Activated CD8-positive, alpha-beta memory T cell treated with anti-CD3 and anti-CD28 coated beads, Interleukin-2, amount 10 ng/mL, durations not matched to agents 7 days and 5 days (primary cell): ENCODE measurements at regions not wholly inside any gene's neighbourhood (a gene's known extent, or its start where the extent isn't known, plus 50 kb on each side); places are given as distances from the start of the nearest gene placed in this dataset.
"Not testable (repeated sequence)": the region's sequence is repeated elsewhere in the genome, so short reads cannot be mapped to it uniquely, and the experiment has no call there.

Experiments used
- ATAC-seq: fragments of 150-1000 bp; cut with Tn5 transposase; one replicate; pipeline ENCODE4 v1.10.0; 2021; ENCODE audit warnings: moderate library complexity
- CTCF ChIA-PET: fragments of 350-600 bp; sonication (Branson Sonifier 250); formaldehyde crosslinking; loops from one replicate; lab custom pipeline; 2021; ENCODE audit warnings: antibody characterized with exemption; lab: Charles Lee
- DNase-seq: peaks from one replicate; pipeline ENCODE4 v3.0.0-alpha.2; 2020
- H3K27ac Mint-ChIP-seq: one replicate; pipeline ENCODE4 v1.8.0; 2021; ENCODE audit warnings: mild to moderate bottlenecking, mixed read lengths
- H3K27me3 Mint-ChIP-seq: one replicate; pipeline ENCODE4 v1.8.0; 2021; ENCODE audit warnings: mixed read lengths
- H3K36me3 Mint-ChIP-seq: one replicate; pipeline ENCODE4 v1.8.0; 2021; ENCODE audit warnings: mild to moderate bottlenecking, mixed read lengths
- H3K4me1 Mint-ChIP-seq: one replicate; pipeline ENCODE4 v1.8.0; 2021; ENCODE audit warnings: mixed read lengths
- H3K4me3 Mint-ChIP-seq: one replicate; pipeline ENCODE4 v1.8.0; 2021; ENCODE audit warnings: mild to moderate bottlenecking, moderate library complexity, mixed read lengths
- H3K9me3 Mint-ChIP-seq: one replicate; pipeline ENCODE4 v1.8.0; 2022; ENCODE audit warnings: low read depth, mixed read lengths

DNA sequence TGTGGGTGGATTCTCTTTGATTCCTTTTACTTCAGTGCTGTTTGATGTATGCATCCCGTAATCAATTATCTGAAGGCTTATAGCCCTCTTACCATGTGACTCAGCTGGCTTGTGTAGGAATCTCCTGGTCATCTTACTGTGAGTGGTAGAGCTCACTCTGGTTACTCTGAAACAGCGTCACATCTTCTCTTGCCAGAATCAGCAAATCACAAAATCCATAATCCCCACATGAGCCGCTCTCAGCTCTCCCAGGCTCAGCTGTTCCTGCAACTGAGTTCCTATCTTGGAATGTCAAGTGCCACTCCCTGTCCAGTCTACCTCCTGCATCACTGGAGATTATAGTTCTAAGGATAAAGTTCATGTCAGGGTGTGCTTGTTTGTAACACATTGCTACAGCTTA, 278.0 kb downstream of the FBXO8 start:
- H3K36me3 Mint-ChIP-seq, result no peaks in the 10 kb centered on the region
- ATAC-seq, result no peak
- H3K27me3 Mint-ChIP-seq, result no peaks in the 10 kb centered on the region

GRCh38 chr4:173998471-173999144, 284.9 kb downstream of the FBXO8 start:
- Mint-ChIP-seq H3K4me3 (no peak overlapping the region), H3K36me3 (no peaks in the 10 kb centered on the region), H3K4me1 (no peaks in the 10 kb centered on the region), H3K27me3 (no peaks in the 10 kb centered on the region), H3K27ac (no peak overlapping the region), H3K9me3 (no peaks in the 10 kb centered on the region)
- CTCF ChIA-PET, result no interaction called here
- ATAC-seq, result no peak
- no peak for DNase-seq

More for the DNA sequence above, 278.0 kb downstream of the FBXO8 start:
- Mint-ChIP-seq H3K27ac (no peak overlapping the region), H3K4me3 (no peak overlapping the region), H3K9me3 (no peaks in the 10 kb centered on the region), H3K4me1 (no peaks in the 10 kb centered on the region)
- CTCF ChIA-PET, result no interaction called here
- DNase-seq, result no peak

GRCh38 chr4:173995779-173996178, 287.7 kb downstream of the FBXO8 start:
- CTCF ChIA-PET, result interaction anchor here (0.6 kb wide), 1 partner anchor 1427 kb away, joined by 3 read pairs; no protein-coding TSS in a partner anchor
- not testable (repeated sequence) for H3K4me3 Mint-ChIP-seq, H3K36me3 Mint-ChIP-seq, H3K9me3 Mint-ChIP-seq, ATAC-seq, H3K4me1 Mint-ChIP-seq, H3K27ac Mint-ChIP-seq, H3K27me3 Mint-ChIP-seq, DNase-seq

DNA sequence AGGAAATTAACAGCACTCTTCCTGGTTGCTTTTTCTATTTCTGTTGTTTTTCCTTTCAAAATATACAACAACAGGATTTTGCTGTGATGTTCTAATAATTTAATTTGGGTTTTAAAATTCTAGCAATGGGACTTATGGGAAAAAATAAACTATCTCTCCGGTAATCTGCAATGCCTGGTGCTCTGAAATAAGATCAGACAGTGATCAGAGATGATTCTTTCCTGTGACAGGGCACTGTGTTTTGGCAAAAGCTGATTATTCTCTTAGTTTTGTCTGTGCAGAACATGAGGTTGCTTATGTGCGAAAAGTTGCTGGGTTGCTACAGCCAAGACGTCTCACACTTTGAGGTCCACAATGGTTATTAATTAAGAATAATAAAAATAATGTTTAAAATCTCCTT, 291.7 kb downstream of the FBXO8 start:
- no peaks in the 10 kb centered on the region for H3K4me1 Mint-ChIP-seq
- H3K27ac Mint-ChIP-seq, result no peak overlapping the region
- DNase-seq, result no peak
- no peak overlapping the region for H3K4me3 Mint-ChIP-seq
- H3K36me3 Mint-ChIP-seq, result no peaks in the 10 kb centered on the region
- CTCF ChIA-PET, result no interaction called here
- H3K9me3 Mint-ChIP-seq, result no peaks in the 10 kb centered on the region
- H3K27me3 Mint-ChIP-seq, result no peaks in the 10 kb centered on the region
- ATAC-seq, result no peak

DNA sequence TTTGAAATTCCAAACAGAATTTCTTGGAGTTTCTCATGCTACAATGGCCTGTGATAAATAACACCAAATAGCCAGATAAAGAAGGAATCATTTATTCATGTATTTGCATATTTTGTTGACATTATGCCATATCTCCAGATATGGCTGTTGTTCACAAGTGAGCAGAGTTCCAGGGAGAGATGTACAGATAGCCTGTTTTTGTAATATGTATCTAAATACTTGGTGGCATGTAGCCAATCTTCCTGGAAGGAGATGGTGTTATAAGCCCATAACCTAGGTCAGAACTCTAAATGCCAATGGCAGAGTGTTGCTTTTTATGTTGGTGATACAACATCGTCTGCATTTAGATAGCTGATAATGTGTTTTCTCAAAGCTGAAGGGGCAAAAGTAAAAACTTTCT, 292.2 kb downstream of the FBXO8 start:
- ATAC-seq (no peak), DNase-seq (no peak)
- CTCF ChIA-PET, result no interaction called here
- Mint-ChIP-seq H3K27ac (no peak overlapping the region), H3K27me3 (no peaks in the 10 kb centered on the region), H3K4me1 (no peaks in the 10 kb centered on the region), H3K36me3 (no peaks in the 10 kb centered on the region), H3K9me3 (no peaks in the 10 kb centered on the region), H3K4me3 (no peak overlapping the region)

GRCh38 chr4:173990869-173991210, 292.6 kb downstream of the FBXO8 start:
- CTCF ChIA-PET, result no interaction called here
- Mint-ChIP-seq H3K9me3 (no peaks in the 10 kb centered on the region), H3K27ac (no peak overlapping the region), H3K4me1 (no peaks in the 10 kb centered on the region), H3K27me3 (no peaks in the 10 kb centered on the region), H3K4me3 (no peak overlapping the region), H3K36me3 (no peaks in the 10 kb centered on the region)
- ATAC-seq, result no peak
- no peak for DNase-seq

DNA sequence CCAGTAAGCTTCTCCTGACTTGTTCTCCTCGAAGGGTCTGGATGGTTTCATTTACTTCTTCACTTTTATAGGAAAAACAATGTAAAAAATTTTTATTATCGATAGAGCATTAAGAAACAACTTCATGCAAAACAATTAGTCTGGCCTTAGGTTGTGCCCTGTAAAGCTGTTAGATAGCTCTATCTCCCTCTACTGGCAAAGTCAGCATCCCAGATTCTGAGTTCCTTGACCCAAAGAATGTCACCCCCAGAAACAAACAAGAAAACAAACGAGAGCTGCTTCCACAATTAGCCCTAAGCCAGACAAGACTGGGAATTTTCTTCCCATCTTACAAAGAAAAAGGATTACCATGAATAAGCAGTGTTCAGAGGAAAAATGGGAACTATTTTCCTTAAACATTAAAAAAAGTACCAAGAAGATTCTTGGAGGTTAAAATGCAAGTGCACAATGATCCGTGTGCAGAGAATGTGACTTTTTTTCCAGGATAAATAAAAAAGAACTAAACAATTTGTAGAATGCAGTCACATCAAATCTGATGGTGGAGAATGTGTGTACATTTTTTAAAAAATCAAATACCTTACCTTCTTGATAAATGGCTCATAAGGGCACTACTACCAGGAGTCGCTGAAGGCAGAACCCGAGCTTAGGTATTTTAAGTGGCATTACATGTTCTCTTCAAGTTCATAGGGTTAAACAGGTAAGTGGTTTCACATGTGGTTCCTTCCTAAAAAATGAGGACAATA, 293.2 kb downstream of the FBXO8 start:
- no peak overlapping the region for H3K27ac Mint-ChIP-seq
- no peak for DNase-seq
- no peaks in the 10 kb centered on the region for H3K27me3 Mint-ChIP-seq
- H3K4me3 Mint-ChIP-seq, result no peak overlapping the region
- CTCF ChIA-PET, result interaction anchor here (1.0 kb wide), 1 partner anchor 9 kb away, joined by 3 read pairs; no protein-coding TSS in a partner anchor
- H3K36me3 Mint-ChIP-seq, result no peaks in the 10 kb centered on the region
- H3K4me1 Mint-ChIP-seq, result no peaks in the 10 kb centered on the region
- ATAC-seq, result no peak
- H3K9me3 Mint-ChIP-seq, result no peaks in the 10 kb centered on the region

- H3K4me3 Mint-ChIP-seq, H3K4me1 Mint-ChIP-seq, H3K9me3 Mint-ChIP-seq, ATAC-seq, H3K36me3 Mint-ChIP-seq, H3K27me3 Mint-ChIP-seq, H3K27ac Mint-ChIP-seq, CTCF ChIA-PET, DNase-seq: not testable (repeated sequence)
Observed at GRCh38 chr4:173963523-173963922, 319.9 kb downstream of the FBXO8 start.

- H3K27me3 Mint-ChIP-seq, result no peaks in the 10 kb centered on the region
- no peak overlapping the region for H3K4me3 Mint-ChIP-seq
- ATAC-seq (no peak), DNase-seq (no peak)
- no peak overlapping the region for H3K27ac Mint-ChIP-seq
- H3K4me1 Mint-ChIP-seq, result no peaks in the 10 kb centered on the region
- no peaks in the 10 kb centered on the region for H3K36me3 Mint-ChIP-seq
- no peaks in the 10 kb centered on the region for H3K9me3 Mint-ChIP-seq
- CTCF ChIA-PET, result no interaction called here
Observed at GRCh38 chr4:173960398-173960797, 323.1 kb downstream of the FBXO8 start.

DNA sequence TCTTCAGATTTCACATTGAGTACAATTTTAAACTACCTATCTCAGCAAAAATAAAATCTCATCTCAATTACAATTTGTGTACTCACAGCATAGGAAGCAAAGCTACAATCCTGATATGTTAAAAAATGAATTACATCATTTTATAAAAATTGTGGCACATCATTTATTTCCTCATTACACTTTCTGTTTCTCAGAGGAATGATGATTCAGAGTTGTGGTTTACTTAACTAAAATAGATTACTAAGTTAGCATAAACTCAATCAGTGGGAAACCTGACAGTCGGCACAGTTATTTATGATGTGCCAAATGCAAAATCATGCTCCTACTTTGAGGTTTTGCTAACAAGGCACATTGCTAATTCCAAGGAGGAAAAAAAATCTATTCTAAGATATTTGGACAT, 325.0 kb downstream of the FBXO8 start:
- no peaks in the 10 kb centered on the region for H3K36me3 Mint-ChIP-seq
- H3K27ac Mint-ChIP-seq, result no peak overlapping the region
- no peaks in the 10 kb centered on the region for H3K9me3 Mint-ChIP-seq
- CTCF ChIA-PET, result no interaction called here
- no peaks in the 10 kb centered on the region for H3K4me1 Mint-ChIP-seq
- no peak overlapping the region for H3K4me3 Mint-ChIP-seq
- ATAC-seq (no peak), DNase-seq (no peak)
- H3K27me3 Mint-ChIP-seq, result no peaks in the 10 kb centered on the region

- no peaks in the 10 kb centered on the region for H3K27me3 Mint-ChIP-seq
- H3K4me1 Mint-ChIP-seq, result no peaks in the 10 kb centered on the region
- H3K27ac Mint-ChIP-seq, result no peak overlapping the region
- ATAC-seq (no peak), DNase-seq (no peak)
- CTCF ChIA-PET, result no interaction called here
- no peaks in the 10 kb centered on the region for H3K36me3 Mint-ChIP-seq
- H3K4me3 Mint-ChIP-seq, result no peak overlapping the region
- no peaks in the 10 kb centered on the region for H3K9me3 Mint-ChIP-seq
Observed at GRCh38 chr4:173943547-173943946, 339.9 kb downstream of the FBXO8 start.

DNA sequence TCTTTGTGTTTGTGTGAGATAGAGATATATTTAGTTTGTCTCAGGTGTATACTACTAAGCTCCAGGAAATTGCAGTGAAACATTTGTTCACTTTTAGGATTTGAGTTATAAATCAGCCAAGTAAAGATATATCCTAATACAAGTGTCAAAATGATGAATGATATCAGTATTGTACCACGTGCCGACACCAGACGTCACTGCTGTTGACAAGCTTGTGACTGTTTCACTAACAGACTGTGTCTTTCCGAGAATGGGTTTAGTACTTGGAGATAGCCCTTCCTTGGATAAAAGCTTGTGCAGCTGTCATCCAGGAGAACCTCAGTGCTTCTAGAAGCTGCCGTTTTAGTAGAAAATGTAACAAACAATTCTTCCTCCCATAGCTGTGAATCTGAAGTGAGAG, 343.3 kb downstream of the FBXO8 start:
- Mint-ChIP-seq H3K27me3 (peaks cover 3% of the 10 kb centered on the region), H3K4me1 (no peaks in the 10 kb centered on the region), H3K27ac (no peak overlapping the region), H3K4me3 (no peak overlapping the region), H3K9me3 (no peaks in the 10 kb centered on the region), H3K36me3 (no peaks in the 10 kb centered on the region)
- ATAC-seq (no peak), DNase-seq (no peak)
- CTCF ChIA-PET, result no interaction called here

DNA sequence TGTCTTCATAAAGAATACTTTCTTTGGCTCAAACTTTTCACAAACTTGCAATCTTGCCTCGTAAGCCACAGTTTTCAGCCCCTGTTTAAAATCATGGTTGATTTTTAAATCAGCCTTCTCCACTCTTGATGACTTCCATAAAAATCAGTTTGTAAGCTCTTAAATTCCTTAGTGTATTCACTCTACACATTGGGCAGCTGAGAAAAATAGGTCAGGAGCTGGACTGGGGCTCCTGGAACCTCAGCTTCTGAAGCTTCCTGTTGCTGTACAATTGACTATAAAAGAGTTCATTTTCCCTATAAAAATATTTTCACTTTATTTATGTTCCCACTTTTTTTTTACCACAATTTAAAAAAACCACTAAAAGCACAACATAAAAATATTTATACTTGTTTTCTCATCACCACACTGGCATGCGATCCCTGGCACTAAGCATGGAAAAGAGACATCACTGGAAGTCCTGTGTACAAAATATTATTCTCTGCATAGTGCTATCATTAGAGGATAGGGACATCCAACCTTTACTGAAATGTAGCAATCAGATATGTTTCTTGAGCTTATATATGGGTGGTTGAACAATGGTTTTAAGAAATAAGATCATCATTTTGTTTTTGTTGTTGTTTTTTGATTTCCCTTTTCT, 345.7 kb downstream of the FBXO8 start:
- Mint-ChIP-seq H3K4me3 (no peak overlapping the region), H3K27me3 (peaks cover 3% of the 10 kb centered on the region), H3K9me3 (no peaks in the 10 kb centered on the region), H3K36me3 (no peaks in the 10 kb centered on the region), H3K4me1 (no peaks in the 10 kb centered on the region), H3K27ac (no peak overlapping the region)
- no peak for DNase-seq
- CTCF ChIA-PET, result no interaction called here
- no peak for ATAC-seq

GRCh38 chr4:173936861-173937260, 346.6 kb downstream of the FBXO8 start:
- H3K27ac Mint-ChIP-seq, result no peak overlapping the region
- H3K4me3 Mint-ChIP-seq, result no peak overlapping the region
- CTCF ChIA-PET, result no interaction called here
- H3K27me3 Mint-ChIP-seq, result peaks cover 3% of the 10 kb centered on the region
- H3K36me3 Mint-ChIP-seq, result no peaks in the 10 kb centered on the region
- H3K9me3 Mint-ChIP-seq, result no peaks in the 10 kb centered on the region
- DNase-seq (no peak), ATAC-seq (no peak)
- no peaks in the 10 kb centered on the region for H3K4me1 Mint-ChIP-seq
